B cell (primary cell): ENCODE measurements at regions not wholly inside any gene's neighbourhood (a gene's known extent, or its start where the extent isn't known, plus 50 kb on each side); places are given as distances from the start of the nearest gene placed in this dataset.
"Not testable (repeated sequence)": the region's sequence is repeated elsewhere in the genome, so short reads cannot be mapped to it uniquely, and the experiment has no call there.

ENCODE experiments used
- ATAC-seq: fragments of 200-7000 bp; cut with Tn5 transposase; one replicate; pipeline ENCODE4 v1.10.0; 2021; ENCODE audit warnings: low read depth, mild to moderate bottlenecking, moderate number of reproducible peaks, moderate library complexity
- CTCF ChIA-PET: fragments of 350-600 bp; sonication (Branson Sonifier 250); formaldehyde crosslinking; loops from one replicate; lab custom pipeline; 2021; ENCODE audit warnings: antibody characterized with exemption, inconsistent platforms; lab: Charles Lee
- POLR2A ChIA-PET: fragments of 350-600 bp; sonication (Branson Sonifier 250); formaldehyde crosslinking; loops from one replicate; lab custom pipeline; 2021; ENCODE audit warnings: antibody characterized with exemption; lab: Charles Lee
- DNase-seq: peaks from one replicate; pipeline ENCODE4 v3.0.0; 2013
- H2AFZ ChIP-seq: 2 replicates; pipeline ENCODE4 v1.6.1; 2012; ENCODE audit warnings: mild to moderate bottlenecking, low read depth, low read length; ENCODE audit not compliant: insufficient read depth, poor library complexity, severe bottlenecking
- H3K27ac ChIP-seq, 2 donors: 1 replicate in 1 of 2; 2 replicates in 1 of 2; pipeline ENCODE4 v1.5.1; 2012 to 2013; ENCODE audit warnings: low read length in 2 of 2, mild to moderate bottlenecking in 2 of 2, moderate library complexity in 1 of 2
- H3K27me3 ChIP-seq, 4 experiments: fragments of 200-600 bp in 1 of 4; sonication (generic) in 1 of 4; replicated peaks in 1 of 4; 1 replicate in 2 of 4; 2 replicates in 2 of 4; pipeline versions ENCODE4 v1.6.1 to v1.7.0; 2013 to 2016; ENCODE audit warnings: low read length in 3 of 4, mild to moderate bottlenecking in 2 of 4, mixed read lengths in 1 of 4, moderate library complexity in 1 of 4; ENCODE audit not compliant: insufficient read depth in 4 of 4, control insufficient read depth in 3 of 4; ENCODE audit errors: control extremely low read depth in 1 of 4
- H3K36me3 ChIP-seq, 2 experiments: replicated peaks in 1 of 2; 1 replicate in 1 of 2; 2 replicates in 1 of 2; pipeline versions ENCODE4 v1.6.1 to v1.7.1; 2013; ENCODE audit warnings: low read length in 1 of 2; ENCODE audit not compliant: insufficient read depth in 2 of 2, control insufficient read depth in 1 of 2; ENCODE audit errors: control extremely low read depth in 1 of 2, extremely low read depth in 1 of 2
- H3K4me1 ChIP-seq, 2 donors: fragments of 200-600 bp in 1 of 2; sonication (generic) in 1 of 2; 1 replicate in 1 of 2; 2 replicates in 1 of 2; pipeline versions ENCODE4 v1.5.1 to v1.6.1; 2013 to 2017; ENCODE audit warnings: low read length in 2 of 2; ENCODE audit not compliant: control insufficient read depth in 2 of 2, insufficient read depth in 2 of 2
- H3K4me2 ChIP-seq: replicated peaks from 2 replicates; pipeline ENCODE3; 2012; ENCODE audit warnings: mild to moderate bottlenecking, low read depth, low read length; ENCODE audit not compliant: poor library complexity, severe bottlenecking
- H3K4me3 ChIP-seq, 5 experiments: fragments of 200-600 bp in 1 of 5; sonication (generic) in 1 of 5; 1 replicate in 3 of 5; 2 replicates in 2 of 5; pipeline versions ENCODE4 v1.5.1 to v1.7.0; 2011 to 2016; ENCODE audit warnings: low read length in 4 of 5, mild to moderate bottlenecking in 4 of 5, low read depth in 2 of 5, control low read depth in 1 of 5, moderate library complexity in 1 of 5; ENCODE audit not compliant: insufficient read depth in 1 of 5; ENCODE audit errors: control extremely low read depth in 1 of 5, extremely low read depth in 1 of 5
- H3K79me2 ChIP-seq: fragments of 200-600 bp; sonication (generic); one replicate; pipeline ENCODE4 v1.6.0; 2016; ENCODE audit warnings: low read length; ENCODE audit not compliant: control insufficient read depth, insufficient read depth
- H3K9ac ChIP-seq: fragments of 200-600 bp; sonication (generic); 2 replicates; pipeline ENCODE4 v1.6.1; 2017; ENCODE audit warnings: mild to moderate bottlenecking, low read length, moderate library complexity
- H3K9me3 ChIP-seq, 3 donors: one replicate each; pipeline versions ENCODE4 v1.6.1 to v1.7.1; 2013; ENCODE audit warnings: low read length in 2 of 3; ENCODE audit not compliant: control insufficient read depth in 2 of 3, insufficient read depth in 1 of 3; ENCODE audit errors: control extremely low read depth in 1 of 3
- H4K20me1 ChIP-seq: 2 replicates; pipeline ENCODE4 v1.6.0; 2012; ENCODE audit warnings: mild to moderate bottlenecking, low read length; ENCODE audit not compliant: insufficient read depth, control insufficient read depth, poor library complexity, severe bottlenecking
- H3K27ac Mint-ChIP-seq: one replicate; pipeline ENCODE4 v1.8.0; 2021; ENCODE audit warnings: mixed read lengths
- H3K27me3 Mint-ChIP-seq: one replicate; pipeline ENCODE4 v1.8.0; 2021; ENCODE audit warnings: mixed read lengths
- H3K4me1 Mint-ChIP-seq: one replicate; pipeline ENCODE4 v1.8.0; 2021; ENCODE audit warnings: mixed read lengths
- H3K4me3 Mint-ChIP-seq: one replicate; pipeline ENCODE4 v1.8.0; 2021; ENCODE audit warnings: mixed read lengths
- H3K9me3 Mint-ChIP-seq: one replicate; pipeline ENCODE4 v1.8.0; 2022; ENCODE audit warnings: mixed read lengths; ENCODE audit not compliant: insufficient read depth
- WGBS: methylation state at CpG from one replicate; pipeline ENCODE4 v1.1.5; 2013; ENCODE audit warnings: missing lambda C conversion rate; ENCODE audit not compliant: insufficient coverage; 5-methylcytosine and 5-hydroxymethylcytosine counted together
- intact Hi-C: fragments of 100-400 bp; cut with micrococcal nuclease; formaldehyde crosslinking; loops from one replicate; pipeline ENCODE4 v1.10.0; 2022

DNA sequence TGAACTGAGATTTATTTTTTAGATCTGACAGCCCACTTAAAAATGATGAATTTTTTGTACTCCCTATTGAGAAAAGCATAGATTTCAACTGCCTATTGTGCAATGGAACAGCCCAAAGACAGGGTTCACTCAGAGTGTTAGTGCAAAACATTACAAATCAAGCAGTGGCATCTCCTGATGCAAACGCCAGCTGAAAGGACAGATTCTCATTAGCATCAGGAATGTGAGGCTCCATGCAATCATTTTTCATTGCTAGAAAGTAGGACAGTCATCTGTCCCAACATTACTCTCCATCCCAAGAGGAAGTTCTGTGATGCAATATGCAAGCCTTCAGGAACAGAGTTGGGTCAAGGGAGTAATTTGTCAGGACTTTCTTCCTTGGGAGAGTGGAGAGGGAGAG lies 215.4 kb downstream of the ATP6V0E2 start:
- H3K4me2 ChIP-seq, H3K4me3 ChIP-seq, H3K9me3 ChIP-seq, H3K79me2 ChIP-seq, CTCF ChIA-PET, DNase-seq, H3K9me3 Mint-ChIP-seq, ATAC-seq, H2AFZ ChIP-seq, H3K9ac ChIP-seq, H4K20me1 ChIP-seq, H3K27ac ChIP-seq, intact Hi-C loops, H3K4me1 Mint-ChIP-seq, H3K4me3 Mint-ChIP-seq, POLR2A ChIA-PET, H3K4me1 ChIP-seq, H3K27me3 ChIP-seq, H3K27ac Mint-ChIP-seq, H3K36me3 ChIP-seq: not testable (repeated sequence)
- no CpG with 5 or more reads among the region's 1 CpG for WGBS
- peaks cover 11% of the 10 kb centered on the region for H3K27me3 Mint-ChIP-seq

DNA sequence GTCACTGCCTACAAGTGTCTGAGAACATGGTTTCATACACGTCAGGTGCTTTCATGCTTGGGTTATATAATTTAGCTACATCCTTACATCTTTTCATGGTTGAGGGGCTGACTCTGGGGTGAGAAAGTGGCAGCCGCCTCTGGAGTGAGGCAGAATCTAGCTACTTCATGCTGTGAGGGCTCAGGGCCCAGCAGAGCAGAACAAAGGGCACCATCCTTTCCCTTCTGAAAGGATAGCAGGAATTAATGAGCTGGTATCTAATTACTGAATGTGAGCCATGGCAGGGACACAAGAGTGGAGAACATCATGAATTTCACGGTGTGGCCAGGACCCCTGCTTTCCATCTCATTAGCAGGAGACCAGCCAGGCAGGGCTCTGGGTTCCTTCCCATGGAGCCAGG lies 217.0 kb downstream of the ATP6V0E2 start:
- H3K4me3 Mint-ChIP-seq = not testable (repeated sequence)

DNA sequence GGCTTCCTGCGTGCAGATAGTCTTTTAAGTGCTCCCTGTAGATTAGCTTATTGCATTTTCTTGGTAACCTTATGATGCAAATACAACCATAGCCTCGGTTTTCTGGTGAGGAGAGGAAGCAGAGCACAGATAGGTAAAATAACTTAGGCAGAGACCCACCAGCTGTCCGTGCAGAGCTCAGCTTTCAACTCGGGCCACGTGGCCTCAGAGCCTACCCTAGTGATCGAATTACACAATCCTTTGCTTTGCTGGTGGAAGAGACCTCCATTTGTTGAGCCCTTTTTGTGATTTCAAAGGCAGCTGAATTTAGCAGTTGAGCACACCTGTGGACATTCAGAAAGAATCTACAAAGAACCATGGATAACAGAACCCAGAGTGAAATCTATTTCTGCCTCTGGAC lies 220.1 kb downstream of the ATP6V0E2 start:
- no CpG with 5 or more reads among the region's 6 CpGs for WGBS
- H2AFZ ChIP-seq, POLR2A ChIA-PET, CTCF ChIA-PET, H3K4me2 ChIP-seq, ATAC-seq, H3K9ac ChIP-seq, H3K27ac Mint-ChIP-seq, H3K9me3 ChIP-seq, H3K27me3 ChIP-seq, H3K9me3 Mint-ChIP-seq, H3K27me3 Mint-ChIP-seq, H3K36me3 ChIP-seq, H3K4me1 Mint-ChIP-seq, H3K4me3 Mint-ChIP-seq, H3K4me1 ChIP-seq, H3K27ac ChIP-seq, H3K4me3 ChIP-seq, intact Hi-C loops, DNase-seq, H3K79me2 ChIP-seq, H4K20me1 ChIP-seq: not testable (repeated sequence)

More for the DNA sequence above, 217.0 kb downstream of the ATP6V0E2 start:
- POLR2A ChIA-PET, H3K27ac Mint-ChIP-seq, H3K4me1 ChIP-seq, H3K4me1 Mint-ChIP-seq, H3K4me3 ChIP-seq, H2AFZ ChIP-seq, DNase-seq, H3K27me3 Mint-ChIP-seq, H3K27ac ChIP-seq, H3K9me3 ChIP-seq, intact Hi-C loops, CTCF ChIA-PET, H3K9me3 Mint-ChIP-seq, H3K27me3 ChIP-seq, H4K20me1 ChIP-seq, H3K79me2 ChIP-seq, ATAC-seq, H3K9ac ChIP-seq, H3K36me3 ChIP-seq, H3K4me2 ChIP-seq: not testable (repeated sequence)
- 71% methylated on average over 1 of the region's 3 CpGs for WGBS

DNA sequence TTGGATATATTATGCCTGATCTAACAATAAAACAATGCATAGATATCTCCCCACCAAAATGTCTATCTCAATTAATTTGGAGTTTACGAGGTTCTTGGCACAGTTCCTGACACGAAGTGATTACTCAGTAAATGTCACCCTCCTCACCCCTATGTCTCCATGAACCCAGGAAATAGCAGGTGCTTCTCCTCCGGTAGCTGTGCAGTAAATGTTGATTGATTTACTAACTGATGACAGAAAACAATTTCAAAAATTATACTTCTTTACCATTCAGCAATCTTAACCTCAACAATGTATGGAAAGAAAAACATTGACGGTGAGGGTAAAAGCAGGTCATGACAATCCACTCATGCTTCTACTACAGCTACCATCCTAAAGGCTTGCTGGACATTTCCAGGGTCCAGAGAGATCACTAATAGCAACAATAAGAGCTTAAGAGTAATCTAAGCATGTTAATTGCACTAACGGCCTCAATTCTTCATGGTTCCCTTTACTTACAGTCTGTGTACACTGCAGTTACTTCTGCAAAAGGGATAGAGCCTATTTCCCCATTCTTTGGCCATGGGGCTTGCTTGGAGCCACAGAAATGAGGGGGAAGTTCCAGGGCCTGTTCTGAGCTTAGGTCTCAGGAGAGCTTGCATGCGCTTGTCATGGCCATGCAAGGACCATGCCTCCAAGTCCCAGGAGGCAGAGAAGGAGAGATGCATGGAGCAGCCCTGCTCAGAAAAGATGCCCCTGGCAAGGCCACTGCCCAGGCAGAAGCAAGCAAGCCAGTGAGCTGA lies 222.6 kb downstream of the ATP6V0E2 start:
- H3K4me3 Mint-ChIP-seq, ATAC-seq, H3K4me3 ChIP-seq, H3K27ac Mint-ChIP-seq, H3K27me3 ChIP-seq, H4K20me1 ChIP-seq, H3K27me3 Mint-ChIP-seq, H3K4me1 ChIP-seq, H3K9me3 ChIP-seq, DNase-seq, H3K4me2 ChIP-seq, H3K9ac ChIP-seq, H3K9me3 Mint-ChIP-seq, H3K27ac ChIP-seq, intact Hi-C loops, H3K36me3 ChIP-seq, CTCF ChIA-PET, POLR2A ChIA-PET, H3K4me1 Mint-ChIP-seq, H3K79me2 ChIP-seq, H2AFZ ChIP-seq: not testable (repeated sequence)
- WGBS = 100% methylated on average over 1 of the region's 6 CpGs
